Hematopoietic multipotent progenitor cell treated with erythropoietin and hydrocortisone succinate and interleukin-3 and kit ligand, for 6 days (in vitro differentiated cells): ENCODE measurements at regions not wholly inside any gene's neighbourhood (a gene's known extent, or its start where the extent isn't known, plus 50 kb on each side); places are given as distances from the start of the nearest gene placed in this dataset.
A peak's percentile ranks its signal among the peaks of the same experiment; 100 is the strongest.
"Not testable (repeated sequence)": the region's sequence is repeated elsewhere in the genome, so short reads cannot be mapped to it uniquely, and the experiment has no call there.

Source experiments
- DNase-seq: peaks from one replicate; pipeline ENCODE4 v3.0.0-alpha.2; 2015

GRCh38 chrX:131356725-131357124, 67.6 kb upstream of the IGSF1 start:
- DNase-seq: no peak

- DNase-seq: no peak
Observed at GRCh38 chrX:131359611-131360010, 70.5 kb upstream of the IGSF1 start.

- DNase-seq: no peak
Observed at GRCh38 chrX:131365766-131366165, 76.7 kb upstream of the IGSF1 start.

GRCh38 chrX:131366407-131366806, 77.3 kb upstream of the IGSF1 start:
- peak; percentile 1 for DNase-seq

DNA sequence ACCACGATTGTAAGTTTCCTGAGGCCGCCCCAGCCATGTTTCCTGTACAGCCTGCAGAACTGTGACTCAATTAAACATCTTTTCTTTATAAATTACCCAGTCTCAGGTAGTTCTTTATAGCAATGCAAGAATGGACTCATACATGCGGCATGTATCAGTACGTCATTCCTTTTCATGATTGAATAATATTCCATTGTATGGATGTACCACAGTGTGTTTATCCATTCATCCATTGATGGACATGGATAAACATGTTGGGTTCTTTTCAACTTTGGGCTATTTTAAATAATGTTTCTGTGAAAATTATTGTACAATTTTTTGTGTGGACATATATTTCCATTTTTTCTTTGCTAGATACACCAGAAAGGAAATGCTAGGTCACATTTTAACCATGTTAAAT, 99.2 kb upstream of the IGSF1 start:
- DNase-seq: no peak

DNA sequence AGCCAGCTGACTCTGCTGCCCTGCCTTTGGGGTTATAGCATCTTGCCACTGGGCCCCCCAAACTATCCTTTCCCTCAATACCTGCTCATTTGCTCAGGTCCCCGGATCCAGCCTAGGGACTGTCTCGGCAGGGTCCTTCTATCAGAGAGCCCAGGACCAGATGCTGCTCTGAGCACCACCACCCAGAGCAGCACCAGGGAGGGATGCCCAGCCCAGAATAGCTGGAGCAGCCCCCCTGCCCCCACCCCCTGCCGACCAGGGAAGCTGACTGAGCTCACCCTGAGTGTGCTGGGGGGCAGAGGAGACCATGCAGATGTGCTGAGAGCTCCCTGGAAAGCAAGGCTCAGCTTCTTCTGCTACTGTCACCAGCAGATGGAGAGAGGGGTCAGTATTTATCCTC, 103.6 kb upstream of the IGSF1 start:
- DNase-seq: no peak

DNA sequence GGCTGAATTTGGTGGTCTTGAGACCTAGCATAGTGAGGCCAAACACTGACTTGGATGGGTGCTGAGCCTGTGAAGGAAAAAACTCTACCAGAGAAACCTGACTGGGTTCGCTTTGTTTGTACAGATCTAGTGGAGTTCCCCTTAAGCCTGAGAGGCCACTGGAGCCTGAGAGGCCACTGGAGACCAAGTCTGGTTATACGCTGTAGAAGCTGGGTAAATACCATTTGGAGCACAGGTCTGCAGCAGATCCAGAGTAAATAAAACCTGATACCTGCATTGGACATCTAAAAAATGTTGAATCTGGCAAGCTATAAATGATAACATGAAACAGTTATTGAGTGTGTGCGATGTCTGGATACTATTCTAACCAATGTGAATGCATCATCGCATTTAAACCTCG, 104.3 kb upstream of the IGSF1 start:
- no peak for DNase-seq

DNA sequence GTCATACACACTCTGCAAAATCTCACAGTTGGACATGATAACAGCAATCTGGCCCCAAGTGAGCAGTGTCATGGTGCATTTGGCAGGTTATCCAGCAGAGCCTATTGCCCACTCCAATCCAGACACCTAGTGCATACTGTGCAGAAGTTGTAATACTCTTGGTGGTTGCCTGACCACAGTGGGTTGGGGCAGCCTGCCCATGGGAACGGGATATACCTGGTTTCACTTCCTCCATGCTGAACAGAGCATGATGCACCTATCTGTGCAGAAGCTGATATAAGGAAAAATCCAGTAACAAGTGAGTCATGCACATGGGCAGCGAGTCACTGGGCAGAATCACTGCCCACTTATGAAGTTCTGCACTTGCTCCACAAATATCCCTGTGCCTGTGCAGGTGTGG, 105.3 kb upstream of the IGSF1 start:
- no peak for DNase-seq

- no peak for DNase-seq
Observed at GRCh38 chrX:131397891-131398290, 108.8 kb upstream of the IGSF1 start.

- no peak for DNase-seq
Observed at GRCh38 chrX:131399678-131400428, 110.7 kb upstream of the IGSF1 start.

GRCh38 chrX:131402124-131402811, 113.2 kb upstream of the IGSF1 start:
- no peak for DNase-seq

DNA sequence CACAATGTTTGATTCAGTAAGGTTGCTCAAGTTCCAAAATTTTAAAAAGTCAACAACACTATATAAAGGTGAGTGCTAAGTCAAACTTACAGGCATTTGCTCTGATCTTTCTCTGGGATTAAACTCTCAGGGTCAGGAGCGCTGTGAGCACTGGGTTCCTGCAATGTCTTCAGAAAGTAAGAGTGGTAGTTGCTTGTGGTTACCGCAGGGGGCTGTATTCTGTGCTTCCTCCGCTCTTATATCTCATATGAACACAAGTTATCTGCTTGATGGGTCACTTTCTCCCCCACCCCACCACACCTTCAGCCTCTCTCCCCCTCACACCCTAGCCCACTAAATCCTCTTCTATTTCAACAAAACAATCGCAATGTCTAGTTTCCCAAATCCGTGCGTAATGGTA, 116.4 kb upstream of the IGSF1 start:
- no peak for DNase-seq

GRCh38 chrX:131424895-131425294, 119.0 kb upstream of the OR13H1 start:
- no peak for DNase-seq

GRCh38 chrX:131430465-131430864, 113.4 kb upstream of the OR13H1 start:
- not testable (repeated sequence) for DNase-seq

- no peak for DNase-seq
Observed at GRCh38 chrX:131441033-131441432, 102.8 kb upstream of the OR13H1 start.

DNA sequence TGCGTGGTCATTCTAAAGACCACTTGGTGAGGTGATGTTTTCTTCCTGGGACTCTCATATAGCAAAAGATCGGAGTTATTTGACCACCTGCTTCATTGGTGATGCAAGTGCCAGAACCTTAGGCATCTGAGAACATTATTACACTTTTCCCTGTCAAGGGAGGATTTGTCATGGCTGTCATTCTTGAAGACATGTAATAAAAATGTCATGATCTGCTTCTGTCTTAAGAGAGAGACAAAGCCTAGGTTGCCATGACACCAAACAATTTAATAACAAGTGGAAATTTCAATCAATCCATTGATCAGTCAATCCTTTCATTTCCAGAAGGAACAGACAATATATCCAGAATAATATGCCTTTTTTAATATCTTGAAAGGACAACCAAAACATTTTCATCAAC, 97.9 kb upstream of the OR13H1 start:
- DNase-seq: no peak

DNA sequence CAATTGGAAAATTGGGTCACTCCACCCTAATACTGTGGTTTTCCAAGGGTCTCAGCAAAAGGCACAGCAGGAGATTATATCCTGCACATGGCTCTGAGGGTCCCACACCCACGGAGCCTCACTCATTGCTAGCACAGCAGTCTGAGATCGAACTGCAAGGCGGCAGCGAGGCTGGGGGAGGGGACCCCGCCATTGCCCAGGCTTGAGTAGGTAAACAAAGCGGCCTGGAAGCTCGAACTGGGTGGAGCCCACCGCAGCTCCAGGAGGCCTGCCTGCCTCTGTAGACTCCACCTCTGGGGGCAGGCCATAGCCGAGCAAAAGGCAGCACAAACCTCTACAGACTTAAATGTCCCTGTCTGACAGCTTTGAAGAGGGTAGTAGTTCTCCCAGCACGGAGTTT, 82.0 kb upstream of the OR13H1 start:
- not testable (repeated sequence) for DNase-seq

DNA sequence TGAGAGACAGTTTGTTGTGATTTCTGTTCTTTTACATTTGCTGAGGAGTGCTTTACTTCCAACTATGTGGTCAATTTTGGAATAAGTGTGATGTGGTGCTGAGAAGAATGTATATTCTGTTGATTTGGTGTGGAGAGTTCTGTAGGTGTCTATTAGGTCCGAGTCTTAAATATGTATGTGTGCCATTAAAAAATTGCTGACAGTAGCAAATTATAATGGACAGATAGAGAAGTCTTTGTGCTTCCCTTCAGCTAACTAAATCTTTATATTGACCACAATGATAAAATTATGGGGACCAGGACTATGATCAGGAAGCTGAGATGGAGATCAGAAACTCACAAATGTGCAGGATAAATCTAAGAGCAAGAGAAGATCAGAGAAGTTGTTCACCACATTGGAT, 70.1 kb upstream of the OR13H1 start:
- DNase-seq: not testable (repeated sequence)

DNA sequence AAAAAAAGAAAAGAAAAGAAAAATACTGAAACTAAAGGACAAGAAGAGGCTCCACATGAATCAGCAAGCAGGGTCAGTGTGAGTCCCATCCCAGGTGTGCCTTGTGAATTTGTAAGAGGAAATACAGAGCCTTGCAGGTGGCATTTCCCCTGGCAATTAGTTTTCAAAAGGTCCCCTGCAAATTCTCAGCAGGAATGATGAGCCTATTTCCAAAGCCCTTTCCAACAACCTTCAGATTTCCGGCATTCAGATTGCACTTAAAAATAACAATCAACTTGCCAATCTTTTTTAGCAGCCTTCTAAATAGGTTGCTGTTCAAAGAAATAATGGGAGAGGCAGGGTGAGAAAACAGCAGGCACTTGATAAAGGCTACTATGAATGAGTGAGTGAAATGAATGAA, 66.4 kb upstream of the OR13H1 start:
- no peak for DNase-seq
